ENCODE measurements at regions not wholly inside any gene's neighbourhood (a gene's known extent, or its start where the extent isn't known, plus 50 kb on each side); places are given as distances from the start of the nearest gene placed in this dataset.

GRCh38 chr13:77832339-77833100 lies 86.1 kb downstream of the EDNRB start:
- Histone ChIP-seq H4K20me1 (ENCODE audit: insufficient read depth, poor library complexity, severe bottlenecking) (no peaks in the 10 kb centered on the region), H3K79me2 (no peaks in the 10 kb centered on the region), H3K4me1 (ENCODE audit: insufficient read depth) (peaks cover 5% of the 10 kb centered on the region), H3K27me3 (no peaks in the 10 kb centered on the region), H3K27ac (peak overlapping the region; percentile 67), H3K9me2 (replicated peaks; ENCODE audit: insufficient read depth) (no peaks in the 10 kb centered on the region), H3K4me3 (no peak overlapping the region), H2AFZ (no peak overlapping the region), H3K4me2 (no peak overlapping the region), H3K9me3 (ENCODE audit: low read depth) (no peaks in the 10 kb centered on the region), H3K36me3 (replicated peaks; ENCODE audit: insufficient read depth, low read depth) (no peaks in the 10 kb centered on the region)
- DNase-seq (ENCODE audit: low spot score), result no peak
- TF ChIP-seq EZH2phosphoT487 (IDR thresholded peaks at IDR 0.05; ENCODE audit: low read depth, severe bottlenecking, unreplicated experiment) (no peak), EZH2 (IDR thresholded peaks at IDR 0.05; ENCODE audit: borderline replicate concordance) (no peak), CTCF (IDR thresholded peaks at IDR 0.05; ENCODE audit: poor library complexity) (no peak)
- WGBS (ENCODE audit: low lambda C conversion rate, missing lambda C conversion rate), result 90% methylated on average over 2 of the region's 2 CpGs

GRCh38 chr13:77831866-77832265 lies 86.8 kb downstream of the EDNRB start:
- 80% methylated on average over 5 of the region's 5 CpGs for WGBS (ENCODE audit: low lambda C conversion rate, missing lambda C conversion rate)
- Histone ChIP-seq H4K20me1 (ENCODE audit: insufficient read depth, poor library complexity, severe bottlenecking) (no peaks in the 10 kb centered on the region), H3K4me3 (no peak overlapping the region), H3K79me2 (no peaks in the 10 kb centered on the region), H3K9me2 (replicated peaks; ENCODE audit: insufficient read depth) (no peaks in the 10 kb centered on the region), H3K27me3 (no peaks in the 10 kb centered on the region), H3K9me3 (ENCODE audit: low read depth) (no peaks in the 10 kb centered on the region), H3K4me1 (ENCODE audit: insufficient read depth) (peaks cover 5% of the 10 kb centered on the region), H3K36me3 (replicated peaks; ENCODE audit: insufficient read depth, low read depth) (no peaks in the 10 kb centered on the region), H3K4me2 (no peak overlapping the region), H3K27ac (no peak overlapping the region), H2AFZ (no peak overlapping the region)
- no peak for DNase-seq (ENCODE audit: low spot score)
- no peak for TF ChIP-seq EZH2 (IDR thresholded peaks at IDR 0.05; ENCODE audit: borderline replicate concordance)
- no peak for TF ChIP-seq CTCF (IDR thresholded peaks at IDR 0.05; ENCODE audit: poor library complexity)
- no peak for TF ChIP-seq EZH2phosphoT487 (IDR thresholded peaks at IDR 0.05; ENCODE audit: low read depth, severe bottlenecking, unreplicated experiment)

DNA sequence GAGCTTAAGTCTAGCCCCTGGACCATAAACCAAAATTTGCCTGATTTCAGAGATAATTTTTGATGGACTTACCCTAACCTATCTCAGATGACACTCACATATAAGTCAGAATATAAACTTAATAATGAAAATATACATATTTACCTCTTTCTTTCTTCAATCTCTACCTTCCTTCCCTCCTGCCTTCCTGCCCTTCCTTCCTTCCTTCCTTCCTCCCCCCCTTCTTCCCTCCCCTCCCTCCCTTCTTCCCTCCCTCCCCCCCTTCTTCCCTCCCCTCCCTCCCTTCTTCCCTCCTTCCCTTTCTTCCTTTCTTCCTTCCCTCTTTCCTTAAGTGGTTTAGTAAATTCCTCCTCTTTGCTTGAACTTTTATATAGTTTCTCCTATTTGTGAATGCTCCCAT lies 88.7 kb downstream of the EDNRB start:
- Histone ChIP-seq H3K9me3 (ENCODE audit: low read depth) (no peaks in the 10 kb centered on the region), H3K4me2 (no peak overlapping the region), H3K27me3 (no peaks in the 10 kb centered on the region), H3K4me3 (no peak overlapping the region), H3K27ac (no peak overlapping the region), H3K9me2 (replicated peaks; ENCODE audit: insufficient read depth) (no peaks in the 10 kb centered on the region), H2AFZ (no peak overlapping the region), H4K20me1 (ENCODE audit: insufficient read depth, poor library complexity, severe bottlenecking) (no peaks in the 10 kb centered on the region), H3K4me1 (ENCODE audit: insufficient read depth) (peaks cover 5% of the 10 kb centered on the region), H3K36me3 (replicated peaks; ENCODE audit: insufficient read depth, low read depth) (no peaks in the 10 kb centered on the region), H3K79me2 (no peaks in the 10 kb centered on the region)
- DNase-seq (ENCODE audit: low spot score), result no peak
- TF ChIP-seq CTCF (IDR thresholded peaks at IDR 0.05; ENCODE audit: poor library complexity), result no peak
- no peak for TF ChIP-seq EZH2phosphoT487 (IDR thresholded peaks at IDR 0.05; ENCODE audit: low read depth, severe bottlenecking, unreplicated experiment)
- TF ChIP-seq EZH2 (IDR thresholded peaks at IDR 0.05; ENCODE audit: borderline replicate concordance), result no peak
